MM.1S (cell line): ENCODE measurements at regions not wholly inside any gene's neighbourhood (a gene's known extent, or its start where the extent isn't known, plus 50 kb on each side); places are given as distances from the start of the nearest gene placed in this dataset.

ENCODE experiments used
- DNase-seq: peaks from one replicate; pipeline ENCODE4 v3.0.0-alpha.2; 2015
- H2AFZ ChIP-seq: fragments of 300-600 bp; sonication (generic); 2 replicates; pipeline ENCODE4 v1.6.0; 2016; ENCODE audit warnings: antibody characterized with exemption, low read length
- H3F3A ChIP-seq: fragments of 300-600 bp; sonication (generic); 2 replicates; pipeline ENCODE4 v1.6.1; 2016; ENCODE audit warnings: mild to moderate bottlenecking, antibody characterized with exemption, low read length, moderate library complexity, mixed read lengths; ENCODE audit not compliant: insufficient read depth
- H3K27ac ChIP-seq: fragments of 300-600 bp; sonication (generic); 2 replicates; pipeline ENCODE4 v1.5.1; 2016; ENCODE audit warnings: mild to moderate bottlenecking, low read length
- H3K27me3 ChIP-seq: fragments of 300-600 bp; sonication (generic); replicated peaks from 2 replicates; pipeline ENCODE4 v1.6.0; 2016; ENCODE audit warnings: low read length; ENCODE audit not compliant: insufficient read depth
- H3K36me3 ChIP-seq: fragments of 300-600 bp; sonication (generic); replicated peaks from 2 replicates; pipeline ENCODE4 v1.6.1; 2016; ENCODE audit warnings: mild to moderate bottlenecking, low read length, mixed read lengths; ENCODE audit not compliant: insufficient read depth
- H3K4me1 ChIP-seq: fragments of 300-600 bp; sonication (generic); 2 replicates; pipeline ENCODE4 v1.6.1; 2016; ENCODE audit warnings: low read length, mixed read lengths
- H3K4me2 ChIP-seq: fragments of 300-600 bp; sonication (generic); 2 replicates; pipeline ENCODE4 v1.6.0; 2016; ENCODE audit warnings: low read depth, low read length
- H3K4me3 ChIP-seq: fragments of 300-600 bp; sonication (generic); 2 replicates; pipeline ENCODE4 v1.5.1; 2016; ENCODE audit warnings: low read length, mixed read lengths
- H3K79me2 ChIP-seq: fragments of 300-600 bp; sonication (generic); 2 replicates; pipeline ENCODE4 v1.6.1; 2016; ENCODE audit warnings: mixed run types, low read length, mixed read lengths
- H3K9ac ChIP-seq: fragments of 300-600 bp; sonication (generic); 2 replicates; pipeline ENCODE4 v1.6.1; 2016; ENCODE audit warnings: low read length, mixed read lengths
- H3K9me2 ChIP-seq: fragments of 300-600 bp; sonication (generic); replicated peaks from 2 replicates; pipeline ENCODE4 v1.6.1; 2016; ENCODE audit warnings: mild to moderate bottlenecking, low read length, mixed read lengths; ENCODE audit not compliant: insufficient read depth
- H3K9me3 ChIP-seq: fragments of 300-600 bp; sonication (generic); replicated peaks from 2 replicates; pipeline ENCODE4 v1.6.1; 2016; ENCODE audit warnings: mild to moderate bottlenecking, low read length, mixed read lengths; ENCODE audit not compliant: insufficient read depth
- H4K20me1 ChIP-seq: fragments of 300-600 bp; sonication (generic); 2 replicates; pipeline ENCODE4 v1.6.1; 2016; ENCODE audit warnings: mild to moderate bottlenecking, low read length, moderate library complexity, mixed read lengths; ENCODE audit not compliant: insufficient read depth
- EZH2 ChIP-seq: fragments of 300-600 bp; sonication (generic); optimal IDR thresholded peaks from 2 replicates; pipeline ENCODE3; 2017; ENCODE audit warnings: low read depth, mild to moderate bottlenecking, antibody characterized with exemption, low read length, mixed read lengths
- EZH2phosphoT487 ChIP-seq: fragments of 300-600 bp; sonication (generic); IDR thresholded peaks from 2 replicates; pipeline ENCODE4 v1.6.1; 2018; ENCODE audit warnings: antibody characterized with exemption, low read length
- TF ChIP-seq, protein P1 (sequence below): fragments of 300-600 bp; sonication (generic); IDR thresholded peaks from 2 replicates; pipeline ENCODE4 v1.5.1; 2016; ENCODE audit warnings: antibody characterized with exemption, low read length, mixed read lengths

DNA sequence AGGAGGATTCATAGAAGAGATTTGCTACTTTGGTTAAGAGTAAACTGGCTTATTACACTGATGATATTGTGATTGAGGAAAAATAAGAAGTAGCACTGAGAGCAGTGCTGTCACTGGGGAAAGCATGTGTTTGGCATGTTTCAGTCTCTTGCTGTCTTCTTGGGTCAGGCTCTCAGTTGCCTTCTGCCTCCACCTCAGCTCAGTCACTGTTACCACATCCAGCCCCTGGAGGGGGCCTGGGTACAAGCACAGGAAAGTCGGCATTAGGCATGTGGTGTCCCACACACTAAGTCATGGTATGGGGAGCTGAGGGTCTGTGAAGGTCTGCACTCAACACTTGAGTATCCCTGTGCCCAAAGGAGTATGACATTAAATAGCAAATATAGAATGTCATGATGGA, 958.3 kb upstream of the CDH9 start:
- no peaks in the 10 kb centered on the region for H3K79me2 ChIP-seq
- H3K27ac ChIP-seq: no peak overlapping the region
- TF ChIP-seq EZH2 (no peak), EZH2phosphoT487 (no peak)
- TF ChIP-seq, protein P1, sequence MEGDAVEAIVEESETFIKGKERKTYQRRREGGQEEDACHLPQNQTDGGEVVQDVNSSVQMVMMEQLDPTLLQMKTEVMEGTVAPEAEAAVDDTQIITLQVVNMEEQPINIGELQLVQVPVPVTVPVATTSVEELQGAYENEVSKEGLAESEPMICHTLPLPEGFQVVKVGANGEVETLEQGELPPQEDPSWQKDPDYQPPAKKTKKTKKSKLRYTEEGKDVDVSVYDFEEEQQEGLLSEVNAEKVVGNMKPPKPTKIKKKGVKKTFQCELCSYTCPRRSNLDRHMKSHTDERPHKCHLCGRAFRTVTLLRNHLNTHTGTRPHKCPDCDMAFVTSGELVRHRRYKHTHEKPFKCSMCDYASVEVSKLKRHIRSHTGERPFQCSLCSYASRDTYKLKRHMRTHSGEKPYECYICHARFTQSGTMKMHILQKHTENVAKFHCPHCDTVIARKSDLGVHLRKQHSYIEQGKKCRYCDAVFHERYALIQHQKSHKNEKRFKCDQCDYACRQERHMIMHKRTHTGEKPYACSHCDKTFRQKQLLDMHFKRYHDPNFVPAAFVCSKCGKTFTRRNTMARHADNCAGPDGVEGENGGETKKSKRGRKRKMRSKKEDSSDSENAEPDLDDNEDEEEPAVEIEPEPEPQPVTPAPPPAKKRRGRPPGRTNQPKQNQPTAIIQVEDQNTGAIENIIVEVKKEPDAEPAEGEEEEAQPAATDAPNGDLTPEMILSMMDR: no peak
- H3K9me3 ChIP-seq: no peaks in the 10 kb centered on the region
- H3K4me1 ChIP-seq: no peaks in the 10 kb centered on the region
- H3K27me3 ChIP-seq: no peaks in the 10 kb centered on the region
- H3K36me3 ChIP-seq: no peaks in the 10 kb centered on the region
- 0 out of 2 replicates have a peak overlapping the region, but pooled peaks have one; percentile 10 for H3K9ac ChIP-seq
- H2AFZ ChIP-seq: peak overlapping the region; percentile 85
- DNase-seq: peak; percentile 20
- peak overlapping the region; percentile 48 for H3K4me3 ChIP-seq
- H3K9me2 ChIP-seq: no peaks in the 10 kb centered on the region
- no peaks in the 10 kb centered on the region for H4K20me1 ChIP-seq
- H3K4me2 ChIP-seq: peak overlapping the region; percentile 87
- no peaks in the 10 kb centered on the region for H3F3A ChIP-seq

DNA sequence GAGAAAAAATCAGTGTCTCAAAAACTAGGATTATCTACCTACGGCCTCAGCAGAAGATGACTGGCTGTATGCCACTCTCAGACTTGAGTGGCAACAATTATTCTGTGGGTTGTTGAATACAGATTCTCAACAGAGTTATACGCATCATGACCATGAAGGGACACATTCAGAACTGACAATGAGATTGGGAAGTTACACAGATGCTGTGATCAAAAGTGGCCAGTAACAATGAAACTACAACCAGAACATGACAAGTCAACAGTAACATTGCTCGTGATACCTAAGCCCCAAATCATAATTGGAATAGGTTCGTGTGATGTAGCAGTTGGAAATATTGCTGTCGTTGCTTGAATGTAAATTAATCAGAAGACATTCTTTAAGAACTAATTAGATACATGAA, 957.5 kb upstream of the CDH9 start:
- Histone ChIP-seq H3K9me2 (no peaks in the 10 kb centered on the region), H2AFZ (peak overlapping the region; percentile 85), H4K20me1 (no peaks in the 10 kb centered on the region), H3K27me3 (no peaks in the 10 kb centered on the region), H3K4me2 (peak overlapping the region; percentile 87), H3K9ac (no peak overlapping the region), H3F3A (no peaks in the 10 kb centered on the region), H3K27ac (no peak overlapping the region), H3K79me2 (no peaks in the 10 kb centered on the region), H3K9me3 (no peaks in the 10 kb centered on the region), H3K4me1 (no peaks in the 10 kb centered on the region), H3K4me3 (peak overlapping the region; percentile 48), H3K36me3 (no peaks in the 10 kb centered on the region)
- DNase-seq: no peak
- TF ChIP-seq EZH2 (no peak), EZH2phosphoT487 (no peak)
- TF ChIP-seq, protein P1: no peak

DNA sequence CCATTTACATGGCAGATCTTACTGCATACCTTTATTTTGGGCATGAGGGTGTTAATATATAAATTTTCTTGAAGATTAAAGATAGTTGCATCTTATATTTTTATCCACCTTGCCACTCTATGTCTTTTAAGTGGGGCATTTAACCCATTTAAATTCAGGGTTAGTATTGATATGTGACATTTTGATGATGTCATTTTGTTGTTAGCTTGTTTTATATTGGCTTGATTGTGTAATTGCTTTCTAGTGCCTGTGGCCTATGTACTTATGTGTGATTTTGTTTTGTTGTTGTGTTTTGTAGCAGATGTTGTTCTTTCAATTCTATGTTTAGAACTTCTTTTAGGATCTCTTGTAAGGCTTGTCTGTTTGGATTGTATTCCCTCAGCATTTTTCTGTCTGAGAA, 939.9 kb upstream of the CDH9 start:
- no peaks in the 10 kb centered on the region; the same call in 1 of the 2 replicates for H4K20me1 ChIP-seq
- H3K4me3 ChIP-seq: no peak overlapping the region
- H3K27me3 ChIP-seq: no peaks in the 10 kb centered on the region
- no peak overlapping the region for H3K27ac ChIP-seq
- H3F3A ChIP-seq: no peaks in the 10 kb centered on the region
- no peaks in the 10 kb centered on the region for H3K9me2 ChIP-seq
- TF ChIP-seq, protein P1: no peak
- TF ChIP-seq EZH2phosphoT487 (no peak), EZH2 (no peak)
- H3K9ac ChIP-seq: no peak overlapping the region
- H3K4me1 ChIP-seq: no peaks in the 10 kb centered on the region
- no peak for DNase-seq
- no peak overlapping the region for H3K4me2 ChIP-seq
- no peaks in the 10 kb centered on the region for H3K9me3 ChIP-seq
- H3K79me2 ChIP-seq: no peaks in the 10 kb centered on the region
- no peaks in the 10 kb centered on the region for H3K36me3 ChIP-seq
- H2AFZ ChIP-seq: no peak overlapping the region
